OCI-LY1 (cell line): ENCODE measurements at regions not wholly inside any gene's neighbourhood (a gene's known extent, or its start where the extent isn't known, plus 50 kb on each side); places are given as distances from the start of the nearest gene placed in this dataset.

ENCODE experiments used
- H2AFZ ChIP-seq: fragments of 200-600 bp; sonication (generic), shearing (Covaris generic); 2 replicates; pipeline ENCODE4 v1.6.0; 2014; ENCODE audit warnings: antibody characterized with exemption, mild to moderate bottlenecking, low read length
- H3F3A ChIP-seq: fragments of 200-600 bp; sonication (generic), shearing (Covaris generic); 2 replicates; pipeline ENCODE4 v1.6.0; 2014; ENCODE audit warnings: mild to moderate bottlenecking, antibody characterized with exemption, low read length, moderate library complexity; ENCODE audit not compliant: insufficient read depth
- H3K27ac ChIP-seq: fragments of 200-600 bp; sonication (generic); 2 replicates; pipeline ENCODE4 v1.5.1; 2014; ENCODE audit warnings: low read length, mixed run types, mild to moderate bottlenecking, low read depth; ENCODE audit not compliant: poor library complexity, severe bottlenecking
- H3K27me3 ChIP-seq: fragments of 200-600 bp; sonication (generic); 2 replicates; pipeline ENCODE4 v1.6.0; 2014; ENCODE audit warnings: antibody characterized with exemption, mild to moderate bottlenecking, low read length, moderate library complexity; ENCODE audit not compliant: insufficient read depth
- H3K36me3 ChIP-seq: fragments of 200-600 bp; sonication (generic); 2 replicates; pipeline ENCODE4 v1.6.1; 2014; ENCODE audit warnings: mild to moderate bottlenecking, antibody characterized with exemption, low read length, moderate library complexity, mixed read lengths; ENCODE audit not compliant: insufficient read depth
- H3K4me1 ChIP-seq: fragments of 200-600 bp; sonication (generic); 2 replicates; pipeline ENCODE4 v1.5.1; 2014; ENCODE audit warnings: mild to moderate bottlenecking, low read length, moderate library complexity; ENCODE audit not compliant: insufficient read depth, severe bottlenecking
- H3K4me2 ChIP-seq: fragments of 200-600 bp; sonication (generic), shearing (Covaris generic); 2 replicates; pipeline ENCODE4 v1.6.1; 2014; ENCODE audit warnings: low read length
- H3K4me3 ChIP-seq: fragments of 200-600 bp; sonication (generic); 2 replicates; pipeline ENCODE4 v1.5.1; 2014; ENCODE audit warnings: low read length, low read depth, mild to moderate bottlenecking, mixed read lengths; ENCODE audit not compliant: poor library complexity, severe bottlenecking
- H3K79me2 ChIP-seq: fragments of 200-600 bp; shearing (Covaris generic); 2 replicates; pipeline ENCODE4 v1.6.1; 2016; ENCODE audit warnings: mixed run types, low read length, mixed read lengths; ENCODE audit not compliant: insufficient read depth
- H3K9ac ChIP-seq: fragments of 200-600 bp; sonication (generic), shearing (Covaris generic); 2 replicates; pipeline ENCODE4 v1.6.1; 2014; ENCODE audit warnings: mild to moderate bottlenecking, low read length, mixed read lengths
- H3K9me2 ChIP-seq: fragments of 200-600 bp; sonication (generic), shearing (Covaris generic); 2 replicates; pipeline ENCODE4 v1.6.1; 2014; ENCODE audit warnings: low read depth, mild to moderate bottlenecking, low read length, mixed read lengths
- H3K9me3 ChIP-seq: fragments of 200-600 bp; shearing (Covaris generic); 2 replicates; pipeline ENCODE4 v1.6.1; 2014; ENCODE audit warnings: low read length, mixed read lengths
- H4K20me1 ChIP-seq: fragments of 200-600 bp; sonication (generic), shearing (Covaris generic); 2 replicates; pipeline ENCODE4 v1.6.0; 2016; ENCODE audit warnings: mild to moderate bottlenecking, low read length; ENCODE audit not compliant: insufficient read depth
- CTCF ChIP-seq: fragments of 200-600 bp; sonication (generic), shearing (Covaris generic); IDR thresholded peaks from 2 replicates; pipeline ENCODE4 v1.5.1; 2017; ENCODE audit warnings: mild to moderate bottlenecking, antibody characterized with exemption, low read length, moderate library complexity, mixed read lengths
- EZH2 ChIP-seq: fragments of 200-600 bp; sonication (generic), shearing (Covaris generic); IDR thresholded peaks from 2 replicates; pipeline ENCODE4 v1.8.0; 2017; ENCODE audit warnings: borderline replicate concordance, mixed run types, mild to moderate bottlenecking, antibody characterized with exemption, low read length, moderate library complexity, mixed read lengths

GRCh38 chr22:19580291-19580890, 56.2 kb upstream of the CLDN5 start:
- peaks cover 8% of the 10 kb centered on the region; the same call in 1 of the 2 replicates for H3K27me3 ChIP-seq
- no peaks in the 10 kb centered on the region for H3K79me2 ChIP-seq
- no peak overlapping the region for H3K27ac ChIP-seq
- H3K4me3 ChIP-seq, result no peak overlapping the region
- H3K9me3 ChIP-seq, result no peaks in the 10 kb centered on the region
- H3K36me3 ChIP-seq, result no peaks in the 10 kb centered on the region
- no peak overlapping the region for H3K4me2 ChIP-seq
- H2AFZ ChIP-seq, result no peak overlapping the region
- H3K4me1 ChIP-seq, result no peaks in the 10 kb centered on the region
- no peaks in the 10 kb centered on the region for H4K20me1 ChIP-seq
- no peaks in the 10 kb centered on the region for H3F3A ChIP-seq
- no peak for TF ChIP-seq EZH2
- no peak for TF ChIP-seq CTCF
- no peak overlapping the region for H3K9ac ChIP-seq
- H3K9me2 ChIP-seq, result no peaks in the 10 kb centered on the region

- H3K9me2 ChIP-seq, result no peaks in the 10 kb centered on the region
- H3K27me3 ChIP-seq, result peaks cover 7% of the 10 kb centered on the region; the same call in 1 of the 2 replicates
- no peaks in the 10 kb centered on the region for H3K4me1 ChIP-seq
- no peak overlapping the region for H3K4me3 ChIP-seq
- H4K20me1 ChIP-seq, result no peaks in the 10 kb centered on the region
- no peak overlapping the region for H3K27ac ChIP-seq
- no peaks in the 10 kb centered on the region for H3K79me2 ChIP-seq
- H3K9ac ChIP-seq, result no peak overlapping the region
- H3K4me2 ChIP-seq, result no peak overlapping the region
- TF ChIP-seq CTCF (no peak), EZH2 (no peak)
- H2AFZ ChIP-seq, result no peak overlapping the region
- H3K9me3 ChIP-seq, result no peaks in the 10 kb centered on the region
- H3K36me3 ChIP-seq, result no peaks in the 10 kb centered on the region
- no peaks in the 10 kb centered on the region for H3F3A ChIP-seq
Measured at GRCh38 chr22:19582033-19582693, 58.0 kb upstream of the CLDN5 start.

GRCh38 chr22:19586922-19587684, 62.9 kb upstream of the CLDN5 start:
- no peak for TF ChIP-seq CTCF
- no peak for TF ChIP-seq EZH2
- Histone ChIP-seq H3K27ac (no peak overlapping the region), H3K4me1 (no peaks in the 10 kb centered on the region), H3F3A (no peaks in the 10 kb centered on the region), H3K27me3 (no peaks in the 10 kb centered on the region), H3K9ac (no peak overlapping the region), H3K9me3 (no peaks in the 10 kb centered on the region), H3K79me2 (no peaks in the 10 kb centered on the region), H3K4me3 (no peak overlapping the region), H2AFZ (no peak overlapping the region), H3K4me2 (no peak overlapping the region), H3K36me3 (no peaks in the 10 kb centered on the region), H3K9me2 (no peaks in the 10 kb centered on the region), H4K20me1 (no peaks in the 10 kb centered on the region)
